HCT116 (cell line): ENCODE measurements at regions not wholly inside any gene's neighbourhood (a gene's known extent, or its start where the extent isn't known, plus 50 kb on each side); places are given as distances from the start of the nearest gene placed in this dataset.

ENCODE experiments used
- ATAC-seq: fragments of 200-7000 bp; cut with Tn5 transposase; 2 replicates; pipeline ENCODE4 v1.9.1; 2020; ENCODE audit warnings: mild to moderate bottlenecking, moderate library complexity
- BruUV-seq: library from RNA; stranded (reverse); fragments of 400-500 nt; replicated peaks from 2 replicates; lab custom pipeline; 2021; lab: Mats Ljungman, UMichigan
- CTCF ChIA-PET: fragments of 300-600 bp; sonication (Branson Sonifier 250); formaldehyde crosslinking; loops from one replicate; lab custom pipeline; 2021; ENCODE audit warnings: antibody characterized with exemption; lab: Charles Lee
- POLR2A ChIA-PET: fragments of 300-600, 350-600 bp; sonication (Branson Sonifier 250); formaldehyde crosslinking; loops from one replicate; lab custom pipeline; 2021; ENCODE audit warnings: antibody characterized with exemption; lab: Charles Lee
- RAD21 ChIA-PET, 2 experiments: fragments of 300-600 bp; sonication (Branson Sonifier 250); formaldehyde crosslinking; loops; one replicate each; lab custom pipeline; 2023; ENCODE audit warnings: low total read pairs in 2 of 2; ENCODE audit not compliant: uncharacterized antibody in 2 of 2, unreplicated experiment in 2 of 2, low non-redundant PET in 1 of 2; lab: Charles Lee
- DNase-seq: peaks from one replicate; pipeline ENCODE4 v3.0.0-alpha.2; 2010; ENCODE audit warnings: low read depth, low spot score
- H2AFZ ChIP-seq: fragments of 200-600 bp; shearing (Covaris generic), sonication (generic); 2 replicates; pipeline ENCODE4 v1.6.1; 2017; ENCODE audit warnings: low read depth, mixed run types, mixed read lengths, antibody characterized with exemption, low read length; ENCODE audit not compliant: poor library complexity, severe bottlenecking
- H3K27ac ChIP-seq: 2 replicates; pipeline ENCODE4 v1.5.1; 2012; ENCODE audit warnings: low read depth, low read length
- H3K27me3 ChIP-seq: fragments of 200-600 bp; sonication (generic); 2 replicates; pipeline ENCODE4 v1.6.1; 2016; ENCODE audit warnings: mixed run types, low read length, mixed read lengths; ENCODE audit not compliant: insufficient read depth
- H3K36me3 ChIP-seq, 2 experiments: fragments of 200-500 bp in 1 of 2; fragments of 200-600 bp in 1 of 2; sonication (Bioruptor generic) in 1 of 2; sonication (generic) in 1 of 2; 2 replicates each; pipeline versions ENCODE4 v1.5.1 to v1.6.1; 2014 to 2016; ENCODE audit warnings: low read length in 2 of 2, inconsistent platforms in 1 of 2, mixed read lengths in 1 of 2, mixed run types in 1 of 2; ENCODE audit not compliant: insufficient read depth in 2 of 2, control insufficient read depth in 1 of 2
- H3K4me1 ChIP-seq, 2 experiments: fragments of 200-600 bp in 1 of 2; sonication (generic) in 1 of 2; 2 replicates each; pipeline versions ENCODE4 v1.5.1 to v1.6.1; 2012 to 2017; ENCODE audit warnings: low read length in 2 of 2, inconsistent platforms in 1 of 2, mild to moderate bottlenecking in 1 of 2, mixed read lengths in 1 of 2, mixed run types in 1 of 2, moderate library complexity in 1 of 2; ENCODE audit not compliant: insufficient read depth in 2 of 2, control insufficient read depth in 1 of 2
- H3K4me2 ChIP-seq: fragments of 200-600 bp; sonication (generic); 2 replicates; pipeline ENCODE4 v1.6.1; 2017; ENCODE audit warnings: mixed run types, low read length, mixed read lengths
- H3K4me3 ChIP-seq, 2 experiments: fragments of 200-600 bp in 1 of 2; sonication (generic) in 1 of 2; replicated peaks in 1 of 2; 2 replicates each; pipeline ENCODE4 v1.5.1; 2011 to 2016; ENCODE audit warnings: low read length in 2 of 2, control low read depth in 1 of 2, low read depth in 1 of 2, mild to moderate bottlenecking in 1 of 2, mixed read lengths in 1 of 2, mixed run types in 1 of 2
- H3K79me2 ChIP-seq: fragments of 200-600 bp; sonication (generic); 2 replicates; pipeline ENCODE4 v1.6.1; 2017; ENCODE audit warnings: mild to moderate bottlenecking, mixed run types, low read length, moderate library complexity, mixed read lengths; ENCODE audit not compliant: insufficient read depth
- H3K9ac ChIP-seq: fragments of 200-600 bp; sonication (generic); 2 replicates; pipeline ENCODE4 v1.6.1; 2016; ENCODE audit warnings: low read length, mixed read lengths
- H3K9me2 ChIP-seq: fragments of 200-600 bp; sonication (generic), shearing (Covaris generic); 2 replicates; pipeline ENCODE4 v1.6.1; 2017; ENCODE audit warnings: mixed run types, mild to moderate bottlenecking, moderate library complexity; ENCODE audit not compliant: insufficient read depth
- H3K9me3 ChIP-seq, 2 experiments: fragments of 200-500 bp in 1 of 2; fragments of 200-600 bp in 1 of 2; sonication (Bioruptor generic) in 1 of 2; sonication (generic) in 1 of 2; 2 replicates each; pipeline ENCODE4 v1.6.1; 2014 to 2017; ENCODE audit warnings: low read length in 2 of 2, mixed read lengths in 2 of 2, inconsistent platforms in 1 of 2, low read depth in 1 of 2, mild to moderate bottlenecking in 1 of 2, mixed run types in 1 of 2, moderate library complexity in 1 of 2; ENCODE audit not compliant: control insufficient read depth in 1 of 2, insufficient read depth in 1 of 2
- H4K20me1 ChIP-seq: fragments of 200-600 bp; sonication (generic), shearing (Covaris generic); 2 replicates; pipeline ENCODE4 v1.6.1; 2017; ENCODE audit warnings: mixed run types, mild to moderate bottlenecking, moderate library complexity; ENCODE audit not compliant: insufficient read depth
- CBX3 ChIP-seq: IDR thresholded peaks from 2 replicates; pipeline ENCODE4 v1.6.1; 2012; ENCODE audit warnings: low read depth
- FOSL1 ChIP-seq: IDR thresholded peaks from 2 replicates; pipeline ENCODE4 v1.6.1; 2012; ENCODE audit warnings: low read depth
- POLR2AphosphoS5 ChIP-seq: IDR thresholded peaks from 2 replicates; pipeline ENCODE4 v1.6.1; 2011; ENCODE audit warnings: mild to moderate bottlenecking, low read depth, low read length, moderate library complexity
- SRF ChIP-seq: IDR thresholded peaks from 2 replicates; pipeline ENCODE4 v1.6.1; 2012; ENCODE audit warnings: low read depth
- ZFX ChIP-seq: fragments of 450-650 bp; IDR thresholded peaks from 2 replicates; pipeline ENCODE4 v1.6.1; 2017
- intact Hi-C: fragments of 100-400 bp; cut with micrococcal nuclease; formaldehyde crosslinking; loops from 2 replicates; pipeline ENCODE4 v1.10.0; 2022

DNA sequence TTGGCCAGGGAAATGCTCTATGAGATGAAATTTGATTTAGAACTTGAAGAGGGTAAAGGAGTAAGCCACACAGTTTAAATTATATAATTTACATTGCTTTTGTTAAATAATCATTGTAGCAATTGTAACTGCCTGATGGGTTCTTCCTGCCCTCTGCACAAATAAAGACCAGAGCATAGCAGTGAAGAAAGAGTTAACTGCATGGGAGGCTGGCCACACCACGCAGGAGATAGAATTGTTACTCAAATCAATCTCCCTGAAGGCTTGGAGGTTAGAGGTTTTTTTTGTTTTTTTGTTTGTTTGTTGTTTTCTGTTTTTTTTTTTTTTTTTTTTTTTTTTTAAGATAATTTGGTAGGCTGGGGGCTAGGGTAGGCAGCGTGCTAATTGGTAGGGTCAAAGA, 467.0 kb upstream of the GOT2 start:
- H3K27me3 ChIP-seq = no peaks in the 10 kb centered on the region
- no peak overlapping the region for H3K4me2 ChIP-seq
- no peaks in the 10 kb centered on the region for H3K79me2 ChIP-seq
- no peaks in the 10 kb centered on the region for H3K36me3 ChIP-seq
- H4K20me1 ChIP-seq = no peaks in the 10 kb centered on the region
- RAD21 ChIA-PET = no interaction called here
- POLR2A ChIA-PET = no interaction called here
- DNase-seq = no peak
- CTCF ChIA-PET = no interaction called here
- H3K9me2 ChIP-seq = no peaks in the 10 kb centered on the region
- TF ChIP-seq FOSL1 = no peak
- TF ChIP-seq CBX3 = no peak
- TF ChIP-seq, all 23 proteins: peak for 0
- Histone ChIP-seq H3K4me1 (no peaks in the 10 kb centered on the region), H3K27ac (no peak overlapping the region), H3K9ac (no peak overlapping the region), H3K9me3 (peaks cover 0 to 18% of the 10 kb centered on the region in 2 experiments; a peak in 2 of 4 replicates), H3K4me3 (no peak overlapping the region), H2AFZ (no peak overlapping the region)
- intact Hi-C loops = no loop called here
- ATAC-seq = no peak
- BruUV-seq = no TSS peak

GRCh38 chr16:59198487-59198886, 464.4 kb upstream of the GOT2 start:
- DNase-seq = no peak
- Histone ChIP-seq H4K20me1 (no peaks in the 10 kb centered on the region), H2AFZ (no peak overlapping the region), H3K9me2 (no peaks in the 10 kb centered on the region), H3K27me3 (no peaks in the 10 kb centered on the region), H3K4me3 (no peak overlapping the region)
- RAD21 ChIA-PET = no interaction called here
- intact Hi-C loops = no loop called here
- POLR2A ChIA-PET = no interaction called here
- TF ChIP-seq ZFX = no peak
- no peak for TF ChIP-seq POLR2AphosphoS5
- no peak for TF ChIP-seq SRF
- TF ChIP-seq, all 23 proteins: peak for 0
- CTCF ChIA-PET = no interaction called here
- no peaks in the 10 kb centered on the region for H3K36me3 ChIP-seq
- no peak overlapping the region for H3K9ac ChIP-seq
- no peaks in the 10 kb centered on the region for H3K79me2 ChIP-seq
- H3K9me3 ChIP-seq = peaks cover 0 to 21% of the 10 kb centered on the region in 2 experiments; a peak in 2 of 4 replicates
- no peak for ATAC-seq
- H3K4me1 ChIP-seq = no peaks in the 10 kb centered on the region
- no TSS peak for BruUV-seq
- no peak overlapping the region for H3K27ac ChIP-seq
- H3K4me2 ChIP-seq = no peak overlapping the region
